Activated T-cell treated with anti-CD3 and anti-CD28 coated beads for 24 hours (primary cell): ENCODE measurements at regions not wholly inside any gene's neighbourhood (a gene's known extent, or its start where the extent isn't known, plus 50 kb on each side); places are given as distances from the start of the nearest gene placed in this dataset.

ENCODE experiments used
- DNase-seq: peaks from one replicate; pipeline ENCODE4 v3.0.0-alpha.2; 2020; ENCODE audit warnings: low read depth

DNA sequence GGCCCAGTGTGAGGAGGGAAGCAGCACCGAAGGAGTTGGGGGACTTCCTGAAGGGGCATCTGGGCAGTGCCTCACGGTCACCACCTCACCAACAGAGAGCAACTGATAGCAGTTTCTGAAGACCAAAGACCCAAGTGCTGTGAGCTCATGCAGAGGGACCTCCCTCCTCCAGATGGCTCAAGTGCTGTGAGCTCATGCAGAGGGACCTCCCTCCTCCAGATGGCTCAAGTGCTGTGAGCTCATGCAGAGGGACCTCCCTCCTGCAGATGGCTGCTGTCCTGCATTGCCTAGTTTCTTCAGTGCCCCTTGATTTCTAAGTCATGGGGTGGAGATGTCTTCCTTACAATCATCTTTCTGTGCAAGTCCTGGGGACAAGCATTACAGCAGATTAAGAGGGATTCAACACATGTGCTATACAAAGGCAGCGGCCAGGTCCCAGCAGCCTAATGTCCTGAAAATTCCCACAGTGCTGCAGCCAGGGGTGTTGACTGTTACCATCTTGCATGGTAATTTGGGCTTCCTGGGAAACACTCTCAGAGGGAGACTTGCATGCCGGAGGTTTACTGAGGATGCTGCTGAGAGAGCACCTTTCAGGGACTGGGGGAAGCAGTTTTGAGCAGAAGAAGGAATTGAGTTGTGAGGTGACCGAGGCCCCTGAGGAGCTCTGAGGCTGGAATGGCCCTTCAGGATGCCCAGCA is 409.3 kb downstream of the GALR1 start:
- no peak for DNase-seq

DNA sequence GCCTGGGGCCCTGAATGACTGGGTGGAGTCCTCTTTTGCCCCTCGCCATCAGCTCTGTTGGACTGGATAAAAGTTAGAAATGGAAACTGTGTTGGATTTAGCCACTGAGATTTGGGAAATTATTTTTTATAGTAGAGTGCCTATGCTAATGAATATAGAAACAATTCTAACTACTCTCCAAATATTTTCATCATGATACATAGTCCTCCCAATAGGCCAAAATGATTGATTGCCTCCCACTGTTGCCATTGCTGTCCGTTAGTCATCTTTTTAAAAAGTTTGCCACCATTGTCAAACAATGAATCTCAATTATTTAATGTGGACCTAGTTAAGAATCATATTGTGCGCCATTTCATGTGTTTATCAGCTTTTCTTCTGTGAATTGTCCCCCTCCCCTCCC is 417.0 kb downstream of the GALR1 start:
- DNase-seq: no peak

DNA sequence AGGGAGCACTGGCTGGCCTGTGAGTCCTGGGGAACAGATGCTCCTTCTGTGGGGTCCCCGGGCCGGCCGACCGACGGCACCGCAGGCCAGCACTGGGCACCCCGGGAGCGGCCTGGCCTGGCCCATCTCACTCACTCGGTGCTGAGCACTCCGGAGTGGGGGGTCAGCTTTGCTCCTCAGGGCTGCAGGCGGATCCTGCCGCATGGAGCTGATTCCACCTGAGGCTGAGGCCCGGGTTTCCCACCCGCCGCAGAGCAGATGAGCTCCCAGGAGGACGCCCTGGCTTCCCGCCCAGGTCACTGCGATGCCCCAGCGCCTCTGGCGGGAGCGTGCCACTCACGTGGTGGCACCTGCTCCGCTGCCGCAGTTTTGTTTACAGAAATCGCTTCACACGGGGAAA is 418.6 kb downstream of the GALR1 start:
- DNase-seq: no peak

GRCh38 chr18:77669331-77669730 is 419.7 kb downstream of the GALR1 start:
- DNase-seq: no peak

DNA sequence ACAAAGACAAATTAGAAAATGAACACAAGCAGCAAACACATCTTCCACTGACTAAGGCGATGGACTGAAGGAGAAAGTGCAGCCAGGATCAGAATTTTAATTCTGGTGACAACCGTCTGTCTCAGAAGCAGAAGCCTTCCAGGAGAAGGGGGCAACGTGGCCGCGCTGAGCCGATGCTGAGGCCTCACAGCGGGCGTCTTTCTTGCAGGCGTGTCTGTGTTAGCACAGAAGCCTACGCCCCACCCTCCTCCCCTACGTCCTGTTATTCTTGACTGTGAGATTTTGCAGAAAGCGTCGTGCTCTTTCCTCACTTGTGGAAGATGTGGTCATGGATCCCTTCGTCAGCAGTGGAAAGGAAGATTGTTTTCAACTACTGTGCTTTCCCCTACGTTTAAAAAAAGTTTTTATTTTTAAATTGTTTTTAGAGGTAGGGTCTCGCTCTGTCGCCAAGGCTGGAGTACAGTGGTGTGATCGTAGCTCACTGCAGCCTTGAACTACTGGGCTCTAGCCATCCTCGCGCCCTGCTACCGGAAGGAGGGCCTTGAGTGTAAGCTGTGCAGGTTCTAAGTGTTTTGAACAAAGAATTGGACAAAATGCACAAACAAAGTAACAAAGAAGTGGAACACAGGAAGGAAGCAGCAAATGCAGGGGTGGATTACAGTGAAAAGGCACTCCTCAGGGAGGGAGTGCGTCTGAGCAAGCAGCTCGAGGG is 422.0 kb downstream of the GALR1 start:
- DNase-seq: no peak

- no peak for DNase-seq
Observed at GRCh38 chr18:77676910-77677309, 427.3 kb downstream of the GALR1 start.

- no peak for DNase-seq
Observed at GRCh38 chr18:77677536-77677935, 427.9 kb downstream of the GALR1 start.

DNA sequence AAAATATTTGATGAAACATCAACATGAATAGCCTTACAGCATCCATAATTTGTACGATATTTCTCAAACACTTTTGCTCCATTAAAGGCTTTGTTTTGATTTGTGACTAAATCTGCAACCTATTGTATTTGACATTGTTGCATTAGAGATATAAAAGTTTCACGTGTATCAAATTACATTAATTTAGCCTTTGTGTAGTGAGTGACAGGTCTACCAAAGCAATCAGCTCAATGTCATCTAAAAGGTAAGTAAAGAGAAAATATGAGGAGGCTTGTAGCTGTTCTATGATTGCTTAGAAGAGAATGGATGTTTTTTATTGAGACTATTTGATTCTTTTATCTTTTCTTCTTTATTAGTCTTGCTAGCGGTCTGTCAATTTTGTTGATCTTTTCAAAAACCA is 430.2 kb downstream of the GALR1 start:
- DNase-seq: no peak

DNA sequence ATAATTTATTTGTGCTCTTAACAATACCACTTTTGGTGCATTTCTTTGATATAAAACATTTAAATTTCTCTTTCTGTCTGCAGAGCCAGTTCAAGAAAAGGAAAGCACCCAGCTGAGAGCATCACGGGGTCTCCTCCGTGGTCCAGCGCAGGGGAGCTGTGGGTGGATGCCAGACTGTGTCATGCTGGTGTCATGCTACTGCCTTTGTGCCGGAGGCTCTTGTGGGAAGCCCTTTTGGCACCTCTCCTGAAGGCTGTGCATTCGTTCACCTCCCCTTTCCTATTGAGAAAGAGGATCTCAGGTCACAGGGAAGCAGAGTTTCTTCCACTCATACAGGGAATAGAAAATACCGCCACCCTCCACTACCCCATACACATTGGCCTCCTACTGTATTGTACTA is 450.4 kb downstream of the GALR1 start:
- no peak for DNase-seq

DNA sequence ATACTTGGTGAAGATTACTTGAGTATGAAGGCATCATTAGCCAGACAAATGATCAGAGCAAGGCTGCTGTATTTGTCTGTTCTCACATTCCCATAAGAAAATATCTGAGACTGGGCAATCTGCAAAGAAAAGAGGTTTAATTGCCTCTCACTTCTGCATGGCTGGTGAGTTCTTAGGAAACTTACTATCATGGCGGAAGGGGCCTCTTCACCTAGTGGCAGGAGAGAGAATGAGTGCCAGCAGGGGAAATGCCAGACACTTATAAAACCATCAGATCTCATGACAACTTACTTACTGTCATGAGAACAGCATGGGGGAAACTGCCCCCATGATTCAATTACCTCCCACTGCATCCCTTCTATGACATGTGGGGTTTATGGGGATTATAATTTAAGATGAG is 452.3 kb downstream of the GALR1 start:
- no peak for DNase-seq

DNA sequence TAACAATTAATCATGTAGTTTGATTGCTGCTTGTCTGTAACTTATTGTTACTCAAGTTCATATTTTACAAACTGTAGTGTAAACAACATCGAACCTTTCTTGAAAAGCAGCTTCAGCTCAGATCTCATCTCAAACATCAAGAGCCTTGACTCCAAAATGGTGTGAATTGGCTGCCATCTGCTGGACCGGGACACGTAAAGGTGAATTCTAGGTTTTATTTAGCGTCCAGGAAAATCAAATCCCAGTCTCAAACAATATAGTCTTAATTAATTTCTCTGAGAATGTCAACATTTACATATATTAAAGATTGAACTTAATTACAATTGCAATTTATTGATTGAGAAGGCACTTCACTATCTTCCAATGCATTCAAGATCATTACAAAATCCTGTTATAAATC is 453.0 kb downstream of the GALR1 start:
- no peak for DNase-seq

GRCh38 chr18:77705301-77705700 is 455.7 kb downstream of the GALR1 start:
- DNase-seq: no peak

- DNase-seq: no peak
Observed at GRCh38 chr18:77708826-77709506, 459.3 kb downstream of the GALR1 start.

DNA sequence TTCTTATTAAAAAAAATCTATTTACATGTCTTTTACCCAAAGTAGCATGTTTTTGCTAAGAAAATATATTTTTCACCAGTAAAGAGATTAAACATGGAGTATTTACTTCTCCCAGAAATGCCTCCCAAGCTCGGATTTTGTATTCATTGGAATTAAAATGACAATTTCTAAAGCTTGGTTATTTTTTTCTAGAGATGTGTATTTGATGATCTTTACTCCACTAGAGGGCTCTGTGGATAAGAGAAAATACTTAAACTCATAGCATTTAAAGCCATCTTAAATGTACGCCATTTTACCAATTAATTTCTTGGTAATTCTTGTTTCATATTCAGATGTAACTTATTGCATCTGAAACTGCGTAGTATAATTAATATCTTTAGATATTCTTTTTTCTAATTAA is 461.4 kb downstream of the GALR1 start:
- DNase-seq: no peak

- no peak for DNase-seq
Observed at GRCh38 chr18:77714716-77715115, 465.1 kb downstream of the GALR1 start.

DNA sequence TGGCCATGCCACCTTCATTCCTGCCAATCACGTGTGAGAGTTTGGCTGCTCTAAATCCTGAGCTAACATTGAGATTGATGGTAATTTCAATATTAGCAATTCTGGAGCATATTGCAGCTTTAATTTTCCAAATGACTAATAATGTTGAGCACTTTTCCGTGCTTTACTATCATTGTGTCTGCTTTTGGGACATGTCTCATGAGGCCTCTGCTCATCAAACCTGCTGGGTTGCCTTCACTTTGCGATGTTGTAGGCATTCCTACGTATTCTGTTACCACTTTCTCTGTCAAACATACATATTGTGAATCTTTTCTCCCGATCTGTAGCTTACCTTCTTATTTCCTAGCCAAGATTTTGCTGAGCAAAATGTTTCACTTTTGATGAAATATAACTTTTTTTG is 466.6 kb downstream of the GALR1 start:
- no peak for DNase-seq

DNA sequence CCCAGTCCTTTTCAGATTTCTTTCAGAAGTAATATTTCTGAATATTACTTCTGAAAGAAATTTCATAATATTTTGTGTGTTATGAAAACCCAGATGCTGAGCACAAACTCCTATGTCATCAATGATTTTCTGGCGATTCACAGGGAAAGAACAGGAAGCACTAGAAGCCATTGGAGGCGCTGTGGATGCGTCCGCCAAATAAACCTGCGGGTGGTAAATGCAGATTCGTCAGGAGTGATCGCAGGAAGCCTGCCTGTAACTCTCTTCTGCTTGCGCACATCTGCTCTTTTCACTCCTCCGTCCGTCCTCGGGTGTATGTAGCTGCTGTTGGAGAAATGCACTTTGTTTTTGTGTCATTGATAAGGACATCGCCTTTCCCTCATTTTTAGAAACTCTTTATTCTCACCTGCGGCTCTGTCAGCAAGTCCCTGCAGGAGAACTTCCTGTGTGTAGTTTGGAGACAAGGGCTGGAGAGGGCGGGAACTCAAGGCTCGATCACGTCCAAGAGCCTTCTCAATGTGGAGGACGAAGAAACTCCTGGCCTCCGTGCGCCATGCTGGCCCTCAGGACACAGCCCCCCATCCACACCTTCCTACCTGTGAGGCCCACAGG is 483.8 kb downstream of the GALR1 start:
- DNase-seq: no peak

DNA sequence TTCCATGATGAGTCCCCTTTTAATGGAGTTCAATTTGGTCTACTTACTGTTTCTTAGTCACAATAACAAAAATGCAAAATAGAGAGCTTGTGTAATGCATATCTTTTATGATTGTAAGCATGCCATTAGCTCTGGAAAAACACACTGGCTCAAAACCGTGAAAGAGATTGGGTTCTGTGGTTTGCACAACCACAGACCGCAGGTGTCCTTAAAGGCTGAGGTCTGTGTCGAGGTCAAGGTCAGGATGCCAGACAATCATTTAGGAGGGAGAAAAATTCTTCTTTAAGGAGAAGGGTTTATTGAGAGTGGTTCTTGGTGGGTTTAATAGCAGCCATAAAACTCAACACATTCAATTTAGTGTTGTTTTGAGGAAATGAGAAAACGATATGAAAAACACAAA is 487.2 kb downstream of the GALR1 start:
- no peak for DNase-seq

DNA sequence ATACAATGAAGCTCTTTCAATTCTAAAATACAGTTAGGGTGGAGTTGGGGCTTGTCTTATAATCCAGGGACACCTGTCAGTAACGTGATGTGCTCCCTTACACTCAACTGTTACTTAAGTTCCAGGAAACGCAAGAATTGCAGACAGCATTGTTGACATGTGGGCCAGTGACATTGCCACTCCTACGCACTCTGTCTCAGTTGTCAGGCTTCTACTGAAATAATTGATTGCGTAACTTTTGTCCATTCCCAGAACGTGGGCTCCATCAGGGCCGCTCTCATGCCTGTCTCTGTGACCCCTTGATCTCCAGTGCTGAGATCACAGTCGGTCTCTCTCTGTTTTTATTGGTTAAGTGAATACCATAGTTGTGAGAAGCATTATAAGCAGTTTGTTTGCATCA is 487.8 kb downstream of the GALR1 start:
- DNase-seq: no peak

- no peak for DNase-seq
Observed at GRCh38 chr18:77749089-77749488, 499.4 kb downstream of the GALR1 start.

- no peak for DNase-seq
Observed at GRCh38 chr18:77750006-77750405, 500.4 kb downstream of the GALR1 start.

DNA sequence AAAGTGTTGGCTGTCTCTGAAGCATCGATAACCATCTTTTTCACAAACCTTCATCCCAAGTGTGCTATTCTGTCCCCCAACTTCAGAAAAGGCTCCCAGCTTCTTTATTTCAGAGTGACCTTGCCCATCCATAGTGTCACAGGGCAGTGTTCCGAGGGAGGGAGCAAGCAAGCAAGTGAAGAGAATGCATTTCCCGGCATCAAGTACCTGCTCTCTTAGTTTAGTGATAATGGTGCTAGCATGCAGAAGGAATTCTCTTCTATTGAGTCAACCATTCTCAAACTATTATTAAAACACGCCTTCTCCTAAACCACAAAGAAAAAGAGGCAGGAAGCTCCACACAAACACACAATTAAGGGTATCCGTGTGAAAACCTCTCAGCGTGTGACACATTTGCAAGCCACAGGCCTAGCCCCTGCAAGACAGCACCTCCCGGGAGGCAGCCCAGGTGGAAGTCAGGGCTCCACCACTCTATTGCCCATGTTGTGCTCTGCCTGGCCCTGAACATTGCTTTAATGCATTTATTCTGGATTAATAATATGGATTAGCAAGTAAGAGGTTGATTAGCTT is 504.9 kb downstream of the GALR1 start:
- no peak for DNase-seq

DNA sequence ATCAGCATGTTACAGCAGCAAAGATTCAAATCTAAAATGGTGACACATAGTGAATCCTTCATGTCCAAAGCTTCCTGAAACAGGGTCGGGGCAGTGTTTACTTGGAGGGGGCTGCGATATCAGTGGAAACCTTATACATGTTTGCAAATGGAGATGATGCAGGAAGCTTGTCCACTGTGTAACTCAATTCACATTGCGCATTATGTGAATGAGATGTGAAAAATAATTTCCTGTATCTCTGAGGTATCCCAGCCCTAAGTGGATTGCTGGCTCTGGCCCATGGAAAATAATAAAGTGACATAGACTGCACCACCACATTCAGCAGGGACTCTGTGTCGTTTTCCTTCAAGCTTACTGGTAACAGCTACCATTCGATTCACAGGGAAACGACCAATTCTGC is 505.5 kb downstream of the GALR1 start:
- DNase-seq: no peak
